Esophagus squamous epithelium (tissue), 4 donors: ENCODE measurements at regions not wholly inside any gene's neighbourhood (a gene's known extent, or its start where the extent isn't known, plus 50 kb on each side); places are given as distances from the start of the nearest gene placed in this dataset.

ENCODE experiments used
- POLR2A ChIP-seq, 4 donors: fragments of 450-650 bp; IDR thresholded peaks; one replicate each; pipeline ENCODE4 v1.6.1; 2017; ENCODE audit warnings: antibody characterized with exemption in 4 of 4, mild to moderate bottlenecking in 4 of 4, moderate library complexity in 3 of 4
- TF ChIP-seq, protein P1 (sequence below), 6 experiments: fragments of 450-650 bp in 4 of 6; fragments of 200-600 bp in 2 of 6; sonication (generic) in 2 of 6; IDR thresholded peaks; one replicate each; pipeline ENCODE4 v1.5.1; 2016 to 2019; ENCODE audit warnings: antibody characterized with exemption in 6 of 6, mild to moderate bottlenecking in 4 of 6, moderate library complexity in 4 of 6

DNA sequence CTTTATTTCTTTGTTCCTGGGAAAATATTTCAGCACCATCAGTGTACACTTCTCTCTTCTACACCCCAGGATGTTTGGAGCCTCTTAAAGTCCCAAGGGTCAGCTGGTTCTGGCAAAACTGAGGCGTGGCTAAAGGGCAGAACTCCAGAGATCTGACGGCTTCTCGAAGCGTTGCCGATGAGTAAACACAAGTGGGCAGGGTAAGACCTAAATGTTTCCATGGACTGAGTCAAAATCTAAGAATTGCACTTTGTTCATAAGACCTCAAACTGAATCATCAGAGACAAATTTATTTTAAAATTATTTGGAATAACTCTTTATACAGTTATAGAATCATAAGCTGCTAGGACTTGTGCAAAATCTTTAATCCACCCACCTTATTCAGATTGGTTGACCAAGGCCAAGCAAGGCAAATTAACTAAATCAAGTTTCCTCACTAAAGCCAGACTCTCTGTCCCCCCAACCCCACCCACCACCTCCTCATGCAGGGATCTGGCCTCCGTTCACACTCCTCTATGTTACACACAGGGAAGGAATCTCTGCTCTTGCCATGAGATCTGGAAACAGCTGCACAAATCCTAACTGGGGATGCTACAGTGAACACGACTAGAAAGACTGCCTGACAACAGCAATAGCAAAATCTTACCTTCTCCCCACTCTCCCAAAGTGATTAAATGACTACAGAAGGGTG lies 342.6 kb upstream of the KLHL29 start:
- TF ChIP-seq, protein P1, sequence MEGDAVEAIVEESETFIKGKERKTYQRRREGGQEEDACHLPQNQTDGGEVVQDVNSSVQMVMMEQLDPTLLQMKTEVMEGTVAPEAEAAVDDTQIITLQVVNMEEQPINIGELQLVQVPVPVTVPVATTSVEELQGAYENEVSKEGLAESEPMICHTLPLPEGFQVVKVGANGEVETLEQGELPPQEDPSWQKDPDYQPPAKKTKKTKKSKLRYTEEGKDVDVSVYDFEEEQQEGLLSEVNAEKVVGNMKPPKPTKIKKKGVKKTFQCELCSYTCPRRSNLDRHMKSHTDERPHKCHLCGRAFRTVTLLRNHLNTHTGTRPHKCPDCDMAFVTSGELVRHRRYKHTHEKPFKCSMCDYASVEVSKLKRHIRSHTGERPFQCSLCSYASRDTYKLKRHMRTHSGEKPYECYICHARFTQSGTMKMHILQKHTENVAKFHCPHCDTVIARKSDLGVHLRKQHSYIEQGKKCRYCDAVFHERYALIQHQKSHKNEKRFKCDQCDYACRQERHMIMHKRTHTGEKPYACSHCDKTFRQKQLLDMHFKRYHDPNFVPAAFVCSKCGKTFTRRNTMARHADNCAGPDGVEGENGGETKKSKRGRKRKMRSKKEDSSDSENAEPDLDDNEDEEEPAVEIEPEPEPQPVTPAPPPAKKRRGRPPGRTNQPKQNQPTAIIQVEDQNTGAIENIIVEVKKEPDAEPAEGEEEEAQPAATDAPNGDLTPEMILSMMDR (IDR thresholded peaks at IDR 0.05), result no peak
- TF ChIP-seq POLR2A (IDR thresholded peaks at IDR 0.05), result no peak
